PC-3 (cell line): ENCODE measurements at regions not wholly inside any gene's neighbourhood (a gene's known extent, or its start where the extent isn't known, plus 50 kb on each side); places are given as distances from the start of the nearest gene placed in this dataset.

ENCODE experiments used
- EZH2 ChIP-seq: fragments of 300-600 bp; sonication (generic); IDR thresholded peaks from one replicate; pipeline ENCODE4 v1.6.1; 2017; ENCODE audit warnings: antibody characterized with exemption, mild to moderate bottlenecking, low read length; ENCODE audit not compliant: unreplicated experiment
- EZH2phosphoT487 ChIP-seq: fragments of 300-600 bp; sonication (generic); IDR thresholded peaks from 2 replicates; pipeline ENCODE4 v1.6.1; 2018; ENCODE audit warnings: mild to moderate bottlenecking, antibody characterized with exemption, low read length, borderline replicate concordance
- TF ChIP-seq, protein P1 (sequence below): fragments of 300-600 bp; sonication (generic); conservative IDR thresholded peaks from 2 replicates; pipeline ENCODE4 v1.5.1; 2017; ENCODE audit warnings: antibody characterized with exemption, low read depth, mild to moderate bottlenecking, low read length

DNA sequence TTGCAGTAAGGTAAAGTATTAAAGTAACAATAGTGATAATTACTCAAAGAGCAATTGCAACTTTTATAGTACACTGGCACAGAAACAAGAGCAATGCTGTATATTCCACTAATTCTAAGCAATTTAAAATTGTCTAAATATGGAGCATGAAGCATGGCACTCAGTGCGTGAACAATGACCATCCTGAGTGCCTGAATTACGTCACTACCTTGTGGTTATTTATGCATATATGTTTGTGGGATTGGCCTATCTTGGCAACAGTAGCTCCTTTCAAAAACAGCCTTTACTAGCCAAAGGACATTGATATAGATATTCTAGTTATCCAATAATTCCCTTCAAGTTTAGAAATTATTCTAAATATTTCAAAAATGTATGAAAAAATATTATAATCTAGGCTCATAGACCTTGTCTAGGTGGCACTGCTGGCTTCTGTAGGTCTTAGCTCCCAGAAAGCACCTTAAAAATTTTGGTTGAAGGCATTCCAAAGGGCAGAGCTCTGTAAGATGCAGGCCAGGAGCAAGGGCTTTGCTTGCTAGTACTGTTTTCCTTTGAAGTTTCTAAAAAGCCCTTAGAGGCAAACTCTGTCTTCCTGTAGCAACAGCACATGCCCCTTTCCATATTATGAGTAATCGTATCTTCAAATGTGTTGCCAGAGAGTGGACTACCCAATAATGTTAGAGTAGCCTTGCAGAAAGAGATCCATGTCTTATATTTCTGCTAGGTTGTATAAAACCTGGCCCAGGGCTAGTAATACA, 719.3 kb downstream of the NR2F1-AS1 start:
- TF ChIP-seq, protein P1, sequence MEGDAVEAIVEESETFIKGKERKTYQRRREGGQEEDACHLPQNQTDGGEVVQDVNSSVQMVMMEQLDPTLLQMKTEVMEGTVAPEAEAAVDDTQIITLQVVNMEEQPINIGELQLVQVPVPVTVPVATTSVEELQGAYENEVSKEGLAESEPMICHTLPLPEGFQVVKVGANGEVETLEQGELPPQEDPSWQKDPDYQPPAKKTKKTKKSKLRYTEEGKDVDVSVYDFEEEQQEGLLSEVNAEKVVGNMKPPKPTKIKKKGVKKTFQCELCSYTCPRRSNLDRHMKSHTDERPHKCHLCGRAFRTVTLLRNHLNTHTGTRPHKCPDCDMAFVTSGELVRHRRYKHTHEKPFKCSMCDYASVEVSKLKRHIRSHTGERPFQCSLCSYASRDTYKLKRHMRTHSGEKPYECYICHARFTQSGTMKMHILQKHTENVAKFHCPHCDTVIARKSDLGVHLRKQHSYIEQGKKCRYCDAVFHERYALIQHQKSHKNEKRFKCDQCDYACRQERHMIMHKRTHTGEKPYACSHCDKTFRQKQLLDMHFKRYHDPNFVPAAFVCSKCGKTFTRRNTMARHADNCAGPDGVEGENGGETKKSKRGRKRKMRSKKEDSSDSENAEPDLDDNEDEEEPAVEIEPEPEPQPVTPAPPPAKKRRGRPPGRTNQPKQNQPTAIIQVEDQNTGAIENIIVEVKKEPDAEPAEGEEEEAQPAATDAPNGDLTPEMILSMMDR = no peak
- no peak for TF ChIP-seq EZH2
- no peak for TF ChIP-seq EZH2phosphoT487
